Adrenal gland (tissue), 5 donors: ENCODE measurements at regions not wholly inside any gene's neighbourhood (a gene's known extent, or its start where the extent isn't known, plus 50 kb on each side); places are given as distances from the start of the nearest gene placed in this dataset.

Source experiments
- CTCF ChIP-seq, 6 experiments: fragments of 450-650 bp in 4 of 6; fragments of 200-600 bp in 2 of 6; sonication (generic) in 1 of 6; IDR thresholded peaks; 1 replicate in 5 of 6; 2 replicates in 1 of 6; pipeline versions ENCODE4 v1.5.1 to v1.8.0; 2016 to 2021; ENCODE audit warnings: antibody characterized with exemption in 6 of 6, mild to moderate bottlenecking in 2 of 6, moderate library complexity in 1 of 6
- POLR2A ChIP-seq, 2 donors: fragments of 450-650 bp; IDR thresholded peaks; one replicate each; pipeline ENCODE4 v1.6.1; 2017; ENCODE audit warnings: antibody characterized with exemption in 2 of 2, mild to moderate bottlenecking in 2 of 2, moderate library complexity in 1 of 2
- donor health status: DM: no; HTN: no; CAD: no.

- TF ChIP-seq CTCF (IDR thresholded peaks at IDR 0.05), result peak; percentile 82 to 90 (median 85)
- TF ChIP-seq POLR2A (IDR thresholded peaks at IDR 0.05), result no peak
These were observed 144.2 kb downstream of the SUCLG1 start for GRCh38 chr2:84314901-84315330.
